HepG2 (cell line): ENCODE measurements at regions not wholly inside any gene's neighbourhood (a gene's known extent, or its start where the extent isn't known, plus 50 kb on each side); places are given as distances from the start of the nearest gene placed in this dataset.

Source experiments
- ARID5B ChIP-seq: IDR thresholded peaks from 2 replicates; pipeline ENCODE4 v1.4.0; 2020; ENCODE audit warnings: mild to moderate bottlenecking, missing genetic modification reagents
- CSRNP2 ChIP-seq: sonication (generic); formaldehyde crosslinking; conservative IDR thresholded peaks from 2 replicates; pipeline ENCODE4 v1.8.0; 2022; ENCODE audit warnings: low read depth, missing genetic modification reagents
- NFATC3 ChIP-seq: sonication (generic); formaldehyde crosslinking; IDR thresholded peaks from 2 replicates; pipeline ENCODE4 v1.5.1; 2020; ENCODE audit warnings: mild to moderate bottlenecking, missing genetic modification reagents
- NFE2 ChIP-seq: sonication (generic); formaldehyde crosslinking; IDR thresholded peaks from 2 replicates; pipeline ENCODE4 v1.4.0; 2020; ENCODE audit warnings: missing genetic modification reagents
- RCOR2 ChIP-seq: IDR thresholded peaks from 2 replicates; pipeline ENCODE4 v1.6.1; 2016; ENCODE audit warnings: missing biosample characterization, missing genetic modification reagents
- ZNF3 ChIP-seq: IDR thresholded peaks from 2 replicates; pipeline ENCODE4 v1.7.0; 2017; ENCODE audit warnings: inconsistent platforms
- ZNF430 ChIP-seq: sonication (generic); formaldehyde crosslinking; IDR thresholded peaks from 2 replicates; pipeline ENCODE4 v1.9.0; 2021; ENCODE audit warnings: mild to moderate bottlenecking, missing genetic modification reagents
- ZNF569 ChIP-seq: sonication (generic); formaldehyde crosslinking; IDR thresholded peaks from 2 replicates; pipeline ENCODE4 v1.5.0; 2020; ENCODE audit warnings: mild to moderate bottlenecking, missing genetic modification reagents, moderate library complexity, borderline replicate concordance
- TF ChIP-seq, protein P1 (sequence below): sonication (generic); formaldehyde crosslinking; IDR thresholded peaks from 2 replicates; pipeline ENCODE4 v1.4.0; 2020; ENCODE audit warnings: mild to moderate bottlenecking, missing genetic modification reagents, borderline replicate concordance
- TF ChIP-seq, protein P2 (sequence below): sonication (generic); formaldehyde crosslinking; IDR thresholded peaks from 2 replicates; pipeline ENCODE4 v1.4.0; 2020; ENCODE audit warnings: mild to moderate bottlenecking, missing genetic modification reagents
- TF ChIP-seq, protein P3 (sequence below): IDR thresholded peaks from 2 replicates; pipeline ENCODE4 v1.6.1; 2016; ENCODE audit warnings: missing compliant biosample characterization, missing genetic modification reagents, borderline replicate concordance

- TF ChIP-seq, protein P1, sequence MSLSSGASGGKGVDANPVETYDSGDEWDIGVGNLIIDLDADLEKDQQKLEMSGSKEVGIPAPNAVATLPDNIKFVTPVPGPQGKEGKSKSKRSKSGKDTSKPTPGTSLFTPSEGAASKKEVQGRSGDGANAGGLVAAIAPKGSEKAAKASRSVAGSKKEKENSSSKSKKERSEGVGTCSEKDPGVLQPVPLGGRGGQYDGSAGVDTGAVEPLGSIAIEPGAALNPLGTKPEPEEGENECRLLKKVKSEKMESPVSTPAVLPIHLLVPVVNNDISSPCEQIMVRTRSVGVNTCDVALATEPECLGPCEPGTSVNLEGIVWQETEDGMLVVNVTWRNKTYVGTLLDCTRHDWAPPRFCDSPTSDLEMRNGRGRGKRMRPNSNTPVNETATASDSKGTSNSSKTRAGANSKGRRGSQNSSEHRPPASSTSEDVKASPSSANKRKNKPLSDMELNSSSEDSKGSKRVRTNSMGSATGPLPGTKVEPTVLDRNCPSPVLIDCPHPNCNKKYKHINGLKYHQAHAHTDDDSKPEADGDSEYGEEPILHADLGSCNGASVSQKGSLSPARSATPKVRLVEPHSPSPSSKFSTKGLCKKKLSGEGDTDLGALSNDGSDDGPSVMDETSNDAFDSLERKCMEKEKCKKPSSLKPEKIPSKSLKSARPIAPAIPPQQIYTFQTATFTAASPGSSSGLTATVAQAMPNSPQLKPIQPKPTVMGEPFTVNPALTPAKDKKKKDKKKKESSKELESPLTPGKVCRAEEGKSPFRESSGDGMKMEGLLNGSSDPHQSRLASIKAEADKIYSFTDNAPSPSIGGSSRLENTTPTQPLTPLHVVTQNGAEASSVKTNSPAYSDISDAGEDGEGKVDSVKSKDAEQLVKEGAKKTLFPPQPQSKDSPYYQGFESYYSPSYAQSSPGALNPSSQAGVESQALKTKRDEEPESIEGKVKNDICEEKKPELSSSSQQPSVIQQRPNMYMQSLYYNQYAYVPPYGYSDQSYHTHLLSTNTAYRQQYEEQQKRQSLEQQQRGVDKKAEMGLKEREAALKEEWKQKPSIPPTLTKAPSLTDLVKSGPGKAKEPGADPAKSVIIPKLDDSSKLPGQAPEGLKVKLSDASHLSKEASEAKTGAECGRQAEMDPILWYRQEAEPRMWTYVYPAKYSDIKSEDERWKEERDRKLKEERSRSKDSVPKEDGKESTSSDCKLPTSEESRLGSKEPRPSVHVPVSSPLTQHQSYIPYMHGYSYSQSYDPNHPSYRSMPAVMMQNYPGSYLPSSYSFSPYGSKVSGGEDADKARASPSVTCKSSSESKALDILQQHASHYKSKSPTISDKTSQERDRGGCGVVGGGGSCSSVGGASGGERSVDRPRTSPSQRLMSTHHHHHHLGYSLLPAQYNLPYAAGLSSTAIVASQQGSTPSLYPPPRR (CRISPR knock-in tag), result no peak
- no peak for TF ChIP-seq ZNF569 (CRISPR knock-in tag)
- no peak for TF ChIP-seq NFATC3
- TF ChIP-seq ZNF3 (CRISPR knock-in tag), result no peak
- TF ChIP-seq CSRNP2 (CRISPR knock-in tag), result no peak
- TF ChIP-seq ZNF430 (CRISPR knock-in tag), result no peak
- TF ChIP-seq, protein P2, sequence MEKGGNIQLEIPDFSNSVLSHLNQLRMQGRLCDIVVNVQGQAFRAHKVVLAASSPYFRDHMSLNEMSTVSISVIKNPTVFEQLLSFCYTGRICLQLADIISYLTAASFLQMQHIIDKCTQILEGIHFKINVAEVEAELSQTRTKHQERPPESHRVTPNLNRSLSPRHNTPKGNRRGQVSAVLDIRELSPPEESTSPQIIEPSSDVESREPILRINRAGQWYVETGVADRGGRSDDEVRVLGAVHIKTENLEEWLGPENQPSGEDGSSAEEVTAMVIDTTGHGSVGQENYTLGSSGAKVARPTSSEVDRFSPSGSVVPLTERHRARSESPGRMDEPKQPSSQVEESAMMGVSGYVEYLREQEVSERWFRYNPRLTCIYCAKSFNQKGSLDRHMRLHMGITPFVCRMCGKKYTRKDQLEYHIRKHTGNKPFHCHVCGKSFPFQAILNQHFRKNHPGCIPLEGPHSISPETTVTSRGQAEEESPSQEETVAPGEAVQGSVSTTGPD, result no peak
- no peak for TF ChIP-seq RCOR2 (CRISPR knock-in tag)
- TF ChIP-seq, protein P3, sequence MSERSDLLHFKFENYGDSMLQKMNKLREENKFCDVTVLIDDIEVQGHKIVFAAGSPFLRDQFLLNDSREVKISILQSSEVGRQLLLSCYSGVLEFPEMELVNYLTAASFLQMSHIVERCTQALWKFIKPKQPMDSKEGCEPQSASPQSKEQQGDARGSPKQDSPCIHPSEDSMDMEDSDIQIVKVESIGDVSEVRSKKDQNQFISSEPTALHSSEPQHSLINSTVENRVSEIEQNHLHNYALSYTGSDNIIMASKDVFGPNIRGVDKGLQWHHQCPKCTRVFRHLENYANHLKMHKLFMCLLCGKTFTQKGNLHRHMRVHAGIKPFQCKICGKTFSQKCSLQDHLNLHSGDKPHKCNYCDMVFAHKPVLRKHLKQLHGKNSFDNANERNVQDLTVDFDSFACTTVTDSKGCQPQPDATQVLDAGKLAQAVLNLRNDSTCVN (CRISPR knock-in tag), result no peak
- no peak for TF ChIP-seq ARID5B (CRISPR knock-in tag)
- TF ChIP-seq NFE2 (CRISPR knock-in tag), result no peak
- TF ChIP-seq, all 625 proteins: peak for 0
Measured at GRCh38 chr7:25665903-25666670, 437.8 kb upstream of the NPVF start (continued).
